ENCODE measurements at regions not wholly inside any gene's neighbourhood (a gene's known extent, or its start where the extent isn't known, plus 50 kb on each side); places are given as distances from the start of the nearest gene placed in this dataset.

- BruUV-seq (replicated peaks) = no TSS peak
- no peak for DNase-seq (ENCODE audit: low read depth, low spot score)
Measured at GRCh38 chr21:35325953-35326352, 276.9 kb upstream of the RUNX1 start.

GRCh38 chr21:35324372-35325220, 275.5 kb upstream of the RUNX1 start:
- H3K36me3 ChIP-seq (ENCODE audit: control insufficient read depth in 2 of 2, extremely low read depth in 1 of 2, insufficient read depth in 2 of 2, low read length in 2 of 2) = no peaks in the 10 kb centered on the region
- no peaks in the 10 kb centered on the region for H4K20me1 ChIP-seq (replicated peaks; ENCODE audit: control insufficient read depth, extremely low read depth, insufficient read depth, low read length)
- no peaks in the 10 kb centered on the region for H3K4me1 ChIP-seq (ENCODE audit: control insufficient read depth, extremely low read depth, insufficient read depth, low read length)
- H3K9me1 ChIP-seq (replicated peaks; ENCODE audit: control insufficient read depth, extremely low read depth, insufficient read depth, low read length) = no peaks in the 10 kb centered on the region
- no peak overlapping the region for H3K27ac ChIP-seq (ENCODE audit: insufficient read depth, low read depth, low read length)
- H3K9me3 ChIP-seq (replicated peaks; ENCODE audit: control insufficient read depth, insufficient read depth, low read length) = no peaks in the 10 kb centered on the region
- H3K79me2 ChIP-seq (ENCODE audit: control insufficient read depth, insufficient read depth, low read length) = no peaks in the 10 kb centered on the region
- dilution Hi-C loops (cut with MboI; ENCODE audit: extremely low pct_ligation_motif_present, low sequenced_read_pairs) (no loop called here), intact Hi-C loops (cut with micrococcal nuclease) (no loop called here)
- no peak for DNase-seq (ENCODE audit: low read depth, low spot score)
- TF ChIP-seq MYC (IDR thresholded peaks at IDR 0.05; ENCODE audit: low read depth, low read length) (no peak), JUN (IDR thresholded peaks at IDR 0.05; ENCODE audit: borderline replicate concordance, insufficient read depth, insufficient read length, low read depth) (no peak), EZH2 (IDR thresholded peaks at IDR 0.05; ENCODE audit: borderline replicate concordance, low read depth, low read length, severe bottlenecking) (no peak)
- FAIRE-seq = no peak
- H3K4me3 ChIP-seq (replicated peaks in 1 of 3; ENCODE audit: insufficient read depth in 1 of 3, low read depth in 1 of 3, low read length in 3 of 3) = no peak overlapping the region
- H3K27me3 ChIP-seq (ENCODE audit: control insufficient read depth in 2 of 2, insufficient read depth in 2 of 2, low read length in 2 of 2) = peaks cover 4 to 9% of the 10 kb centered on the region in 2 experiments
- no peak overlapping the region for H3K9ac ChIP-seq (replicated peaks; ENCODE audit: extremely low read depth, insufficient read depth, low read length)
- H3K4me2 ChIP-seq (ENCODE audit: insufficient read depth, low read length) = no peak overlapping the region
- no peak overlapping the region for H2AFZ ChIP-seq (ENCODE audit: low read depth, low read length)
- BruUV-seq (replicated peaks) = no TSS peak
- ChIA-PET POLR2A (no interaction called here), CTCF (no interaction called here)

More at GRCh38 chr21:35325953-35326352, 276.9 kb upstream of the RUNX1 start:
- Histone ChIP-seq H3K79me2 (ENCODE audit: control insufficient read depth, insufficient read depth, low read length) (no peaks in the 10 kb centered on the region), H3K4me2 (ENCODE audit: insufficient read depth, low read length) (no peak overlapping the region), H3K9me3 (replicated peaks; ENCODE audit: control insufficient read depth, insufficient read depth, low read length) (no peaks in the 10 kb centered on the region), H3K9ac (replicated peaks; ENCODE audit: extremely low read depth, insufficient read depth, low read length) (no peak overlapping the region), H3K27ac (ENCODE audit: insufficient read depth, low read depth, low read length) (no peak overlapping the region), H3K36me3 (ENCODE audit: control insufficient read depth in 2 of 2, extremely low read depth in 1 of 2, insufficient read depth in 2 of 2, low read length in 2 of 2) (no peaks in the 10 kb centered on the region), H4K20me1 (replicated peaks; ENCODE audit: control insufficient read depth, extremely low read depth, insufficient read depth, low read length) (no peaks in the 10 kb centered on the region), H2AFZ (ENCODE audit: low read depth, low read length) (no peak overlapping the region), H3K9me1 (replicated peaks; ENCODE audit: control insufficient read depth, extremely low read depth, insufficient read depth, low read length) (no peaks in the 10 kb centered on the region), H3K4me1 (ENCODE audit: control insufficient read depth, extremely low read depth, insufficient read depth, low read length) (no peaks in the 10 kb centered on the region), H3K4me3 (replicated peaks in 1 of 3; ENCODE audit: insufficient read depth in 1 of 3, low read depth in 1 of 3, low read length in 3 of 3) (no peak overlapping the region), H3K27me3 (ENCODE audit: control insufficient read depth in 2 of 2, insufficient read depth in 2 of 2, low read length in 2 of 2) (peaks cover 4 to 8% of the 10 kb centered on the region in 2 experiments)
- ChIA-PET POLR2A (no interaction called here), CTCF (no interaction called here)
- dilution Hi-C loops (cut with MboI; ENCODE audit: extremely low pct_ligation_motif_present, low sequenced_read_pairs) (no loop called here), intact Hi-C loops (cut with micrococcal nuclease) (no loop called here)
- TF ChIP-seq POLR2AphosphoS5 (IDR thresholded peaks at IDR 0.05; ENCODE audit: insufficient read depth, low read depth, low read length) = no peak
- TF ChIP-seq MYC (IDR thresholded peaks at IDR 0.05; ENCODE audit: low read depth, low read length) = no peak
- TF ChIP-seq JUN (IDR thresholded peaks at IDR 0.05; ENCODE audit: borderline replicate concordance, insufficient read depth, insufficient read length, low read depth) = no peak
- no peak for TF ChIP-seq EZH2 (IDR thresholded peaks at IDR 0.05; ENCODE audit: borderline replicate concordance, low read depth, low read length, severe bottlenecking)
- TF ChIP-seq FOS (IDR thresholded peaks at IDR 0.05; ENCODE audit: borderline replicate concordance, insufficient read depth, low read length) = no peak
- TF ChIP-seq GATA2 (IDR thresholded peaks at IDR 0.05; ENCODE audit: insufficient read depth, insufficient read length, low read depth, low read length) = no peak
- TF ChIP-seq POLR2A (IDR thresholded peaks at IDR 0.05; ENCODE audit: low read depth, low read length) = no peak
- no peak for TF ChIP-seq MAX (IDR thresholded peaks at IDR 0.05; ENCODE audit: insufficient read depth, insufficient read length)
- no peak for FAIRE-seq

All from endothelial cell of umbilical vein (primary cell).